Neural progenitor cell (in vitro differentiated cells): ENCODE measurements at regions not wholly inside any gene's neighbourhood (a gene's known extent, or its start where the extent isn't known, plus 50 kb on each side); places are given as distances from the start of the nearest gene placed in this dataset.

Experiments
- DNase-seq: peaks from one replicate; pipeline ENCODE4 v3.0.0-alpha.2; 2016; ENCODE audit warnings: low spot score
- H2AFZ ChIP-seq: fragments of 200-600 bp; sonication (generic); replicated peaks from 2 replicates; pipeline ENCODE4 v1.6.1; 2016; ENCODE audit warnings: antibody characterized with exemption
- H3F3A ChIP-seq: fragments of 200-600 bp; sonication (generic); 2 replicates; pipeline ENCODE4 v1.6.1; 2016; ENCODE audit warnings: antibody characterized with exemption, low read depth
- H3K27ac ChIP-seq: fragments of 200-600 bp; sonication (generic); 2 replicates; pipeline ENCODE4 v1.5.1; 2016; ENCODE audit warnings: mild to moderate bottlenecking
- H3K27me3 ChIP-seq: fragments of 200-600 bp; sonication (generic); 2 replicates; pipeline ENCODE4 v1.6.1; 2016; ENCODE audit warnings: mild to moderate bottlenecking, moderate library complexity
- H3K36me3 ChIP-seq: fragments of 200-600 bp; sonication (generic); 2 replicates; pipeline ENCODE4 v1.5.1; 2016
- H3K4me1 ChIP-seq: fragments of 200-600 bp; sonication (generic); 2 replicates; pipeline ENCODE4 v1.6.1; 2016; ENCODE audit warnings: mixed run types
- H3K4me2 ChIP-seq: fragments of 200-600 bp; sonication (generic); 2 replicates; pipeline ENCODE4 v1.6.1; 2016
- H3K4me3 ChIP-seq: fragments of 200-600 bp; sonication (generic); 2 replicates; pipeline ENCODE4 v1.5.1; 2016
- H3K79me2 ChIP-seq: fragments of 200-600 bp; sonication (generic); 2 replicates; pipeline ENCODE4 v1.6.1; 2016; ENCODE audit warnings: low read depth
- H3K9ac ChIP-seq: fragments of 200-600 bp; sonication (generic); 2 replicates; pipeline ENCODE4 v1.6.1; 2016
- H3K9me3 ChIP-seq: fragments of 200-600 bp; sonication (generic); 2 replicates; pipeline ENCODE4 v1.5.1; 2016; ENCODE audit warnings: low read depth
- H4K20me1 ChIP-seq: fragments of 200-600 bp; sonication (generic); 2 replicates; pipeline ENCODE4 v1.6.1; 2016; ENCODE audit warnings: low read depth
- H3K27ac Mint-ChIP-seq: 3 replicates; pipeline ENCODE4 v1.8.0; 2021; ENCODE audit warnings: mixed read lengths
- H3K27me3 Mint-ChIP-seq: 2 replicates; pipeline ENCODE4 v1.8.0; 2022; ENCODE audit warnings: low read depth, mild to moderate bottlenecking, inconsistent platforms, moderate library complexity, mixed read lengths; ENCODE audit not compliant: insufficient read depth
- H3K36me3 Mint-ChIP-seq: 3 replicates; pipeline ENCODE4 v1.8.0; 2021; ENCODE audit warnings: mixed read lengths
- H3K4me1 Mint-ChIP-seq: 3 replicates; pipeline ENCODE4 v1.8.0; 2021; ENCODE audit warnings: mixed read lengths
- H3K4me3 Mint-ChIP-seq: 3 replicates; pipeline ENCODE4 v1.8.0; 2021; ENCODE audit warnings: mild to moderate bottlenecking, moderate library complexity, mixed read lengths
- H3K9me3 Mint-ChIP-seq: 3 replicates; pipeline ENCODE4 v1.8.0; 2020; ENCODE audit warnings: mixed read lengths
- CTCF ChIP-seq: fragments of 200-600 bp; sonication (generic); IDR thresholded peaks from 2 replicates; pipeline ENCODE4 v1.5.1; 2017; ENCODE audit warnings: antibody characterized with exemption, mild to moderate bottlenecking
- EZH2 ChIP-seq: fragments of 200-600 bp; sonication (generic); IDR thresholded peaks from 2 replicates; pipeline ENCODE4 v1.6.1; 2017; ENCODE audit warnings: antibody characterized with exemption, mild to moderate bottlenecking, moderate library complexity
- EZH2phosphoT487 ChIP-seq: fragments of 200-600 bp; sonication (generic); IDR thresholded peaks from 2 replicates; pipeline ENCODE4 v1.6.1; 2017; ENCODE audit warnings: antibody characterized with exemption

- Histone ChIP-seq H3K9me3 (no peaks in the 10 kb centered on the region), H2AFZ (no peak overlapping the region), H3K27me3 (no peaks in the 10 kb centered on the region), H3K27ac (no peak overlapping the region), H3K4me3 (no peak overlapping the region), H3K4me2 (peak overlapping the region; percentile 35), H3K4me1 (peaks cover 46% of the 10 kb centered on the region), H3F3A (peaks cover 14% of the 10 kb centered on the region), H4K20me1 (no peaks in the 10 kb centered on the region), H3K36me3 (no peaks in the 10 kb centered on the region), H3K9ac (no peak overlapping the region), H3K79me2 (no peaks in the 10 kb centered on the region)
- TF ChIP-seq EZH2 (no peak), EZH2phosphoT487 (no peak), CTCF (no peak)
- Mint-ChIP-seq H3K36me3 (peaks cover 2% of the 10 kb centered on the region), H3K9me3 (no peaks in the 10 kb centered on the region), H3K4me1 (peaks cover 79% of the 10 kb centered on the region), H3K27me3 (no peaks in the 10 kb centered on the region), H3K27ac (no peak overlapping the region), H3K4me3 (no peak overlapping the region)
- DNase-seq, result peak; percentile 71
These were observed 74.9 kb downstream of the SLC25A47 start for GRCh38 chr14:100398044-100398443.

GRCh38 chr14:100399052-100399849, 76.1 kb downstream of the SLC25A47 start:
- H3K4me3 Mint-ChIP-seq, result peak overlapping the region; percentile 44
- Histone ChIP-seq H4K20me1 (no peaks in the 10 kb centered on the region), H3K9me3 (no peaks in the 10 kb centered on the region), H3F3A (peaks cover 14% of the 10 kb centered on the region), H3K27ac (peak overlapping the region; percentile 30), H3K27me3 (no peaks in the 10 kb centered on the region), H2AFZ (no peak overlapping the region), H3K4me3 (no peak overlapping the region), H3K4me1 (peaks cover 44% of the 10 kb centered on the region), H3K79me2 (no peaks in the 10 kb centered on the region), H3K9ac (no peak overlapping the region), H3K4me2 (peak overlapping the region; percentile 35), H3K36me3 (no peaks in the 10 kb centered on the region)
- H3K27me3 Mint-ChIP-seq, result peaks cover 3% of the 10 kb centered on the region
- no peaks in the 10 kb centered on the region for H3K9me3 Mint-ChIP-seq
- H3K27ac Mint-ChIP-seq, result peak overlapping the region; percentile 53
- TF ChIP-seq EZH2phosphoT487 (no peak), EZH2 (no peak), CTCF (no peak)
- peaks cover 73% of the 10 kb centered on the region for H3K4me1 Mint-ChIP-seq
- H3K36me3 Mint-ChIP-seq, result no peaks in the 10 kb centered on the region
- peak; percentile 41 for DNase-seq

GRCh38 chr14:100400115-100400514, 77.0 kb downstream of the SLC25A47 start:
- H3K79me2 ChIP-seq, result no peaks in the 10 kb centered on the region
- no peaks in the 10 kb centered on the region for H3K36me3 Mint-ChIP-seq
- H3K27me3 Mint-ChIP-seq, result peaks cover 3% of the 10 kb centered on the region
- H3K27ac ChIP-seq, result no peak overlapping the region
- no peaks in the 10 kb centered on the region for H3K9me3 Mint-ChIP-seq
- H3K4me1 Mint-ChIP-seq, result peaks cover 67% of the 10 kb centered on the region
- H3K9ac ChIP-seq, result no peak overlapping the region
- no peaks in the 10 kb centered on the region for H4K20me1 ChIP-seq
- H3K27me3 ChIP-seq, result no peaks in the 10 kb centered on the region
- H3K4me2 ChIP-seq, result no peak overlapping the region
- TF ChIP-seq EZH2, result no peak
- no peaks in the 10 kb centered on the region for H3K36me3 ChIP-seq
- no peak for DNase-seq
- no peaks in the 10 kb centered on the region for H3K9me3 ChIP-seq
- H3K27ac Mint-ChIP-seq, result peak overlapping the region; percentile 53
- peaks cover 42% of the 10 kb centered on the region for H3K4me1 ChIP-seq
- no peak overlapping the region for H2AFZ ChIP-seq
- H3K4me3 Mint-ChIP-seq, result peak overlapping the region; percentile 19
- no peak overlapping the region for H3K4me3 ChIP-seq
- H3F3A ChIP-seq, result peaks cover 14% of the 10 kb centered on the region

- H3K27me3 ChIP-seq, result no peaks in the 10 kb centered on the region
- no peak overlapping the region for H3K27ac ChIP-seq
- peaks cover 42% of the 10 kb centered on the region for H3K4me1 ChIP-seq
- H3K9me3 Mint-ChIP-seq, result no peaks in the 10 kb centered on the region
- peaks cover 14% of the 10 kb centered on the region for H3F3A ChIP-seq
- H4K20me1 ChIP-seq, result no peaks in the 10 kb centered on the region
- H3K4me3 ChIP-seq, result no peak overlapping the region
- H3K36me3 ChIP-seq, result no peaks in the 10 kb centered on the region
- H3K9me3 ChIP-seq, result no peaks in the 10 kb centered on the region
- DNase-seq, result no peak
- H2AFZ ChIP-seq, result no peak overlapping the region
- peaks cover 65% of the 10 kb centered on the region for H3K4me1 Mint-ChIP-seq
- H3K27me3 Mint-ChIP-seq, result peaks cover 3% of the 10 kb centered on the region
- no peaks in the 10 kb centered on the region for H3K36me3 Mint-ChIP-seq
- H3K79me2 ChIP-seq, result no peaks in the 10 kb centered on the region
- H3K27ac Mint-ChIP-seq, result peak overlapping the region; percentile 65
- no peak overlapping the region for H3K4me3 Mint-ChIP-seq
- no peak overlapping the region for H3K4me2 ChIP-seq
- TF ChIP-seq EZH2 (no peak), EZH2phosphoT487 (no peak), CTCF (no peak)
- H3K9ac ChIP-seq, result no peak overlapping the region
These were observed 78.0 kb downstream of the SLC25A47 start for GRCh38 chr14:100401031-100401692.
